K562 (cell line): ENCODE measurements at regions not wholly inside any gene's neighbourhood (a gene's known extent, or its start where the extent isn't known, plus 50 kb on each side); places are given as distances from the start of the nearest gene placed in this dataset.

Source experiments
- ATAC-seq: fragments of 200-7000 bp; cut with Tn5 transposase; 3 replicates; pipeline ENCODE4 v1.9.1; 2020; ENCODE audit warnings: moderate library complexity
- BruUV-seq: library from RNA; stranded (reverse); fragments of 400-500 nt; replicated peaks from 2 replicates; lab custom pipeline; 2021; lab: Mats Ljungman, UMichigan
- CTCF ChIA-PET: fragments of 300-600 bp; formaldehyde crosslinking; extraction: SDS; loops from one replicate; lab custom pipeline; 2021; ENCODE audit warnings: low intra/inter-chr PET ratio; lab: Yijun Ruan, JAX
- POLR2A ChIA-PET: fragments of 300-600, 350-650 bp; sonication (Branson Sonifier 250); formaldehyde crosslinking; extraction: SDS; loops from one replicate; lab custom pipeline; 2021; ENCODE audit warnings: antibody characterized with exemption, inconsistent platforms; lab: Yijun Ruan, JAX
- DNase-seq, 4 experiments: peaks; one replicate each; pipeline versions ENCODE4 v3.0.0 to v3.0.0-alpha.2; 2011 to 2018; ENCODE audit warnings: low spot score in 3 of 4, mixed read lengths in 3 of 4; ENCODE audit errors: extremely low read depth in 1 of 4
- FAIRE-seq: peaks from 2 replicates; lab custom pipeline; 2011; peaks lifted over from hg19 to GRCh38; lab: Jason Lieb, UNC
- H2AFZ ChIP-seq: 2 replicates; pipeline ENCODE4 v1.6.0; 2011; ENCODE audit warnings: low read depth, low read length, control low read depth, inconsistent platforms
- H3K27ac ChIP-seq: fragments of 200-600 bp; 3 replicates; pipeline ENCODE4 v1.8.0; 2011; ENCODE audit warnings: low read depth, mild to moderate bottlenecking, control low read depth, inconsistent platforms, low read length, moderate library complexity, mixed read lengths; ENCODE audit errors: extremely low read depth
- H3K27me3 ChIP-seq, 2 experiments: fragments of 300-600 bp in 1 of 2; 2 replicates in 1 of 2; 3 replicates in 1 of 2; pipeline versions ENCODE4 v1.6.0 to v1.8.0; 2011; ENCODE audit warnings: inconsistent platforms in 2 of 2, low read length in 2 of 2, mild to moderate bottlenecking in 1 of 2, mixed read lengths in 1 of 2, moderate library complexity in 1 of 2; ENCODE audit not compliant: control insufficient read depth in 2 of 2, insufficient read depth in 2 of 2
- H3K36me3 ChIP-seq: fragments of 300-600 bp; 3 replicates; pipeline ENCODE4 v1.8.0; 2011; ENCODE audit warnings: mild to moderate bottlenecking, low read length, inconsistent platforms; ENCODE audit not compliant: control insufficient read depth, insufficient read depth
- H3K4me1 ChIP-seq, 2 experiments: fragments of 200-600 bp in 1 of 2; replicated peaks in 1 of 2; 2 replicates in 1 of 2; 3 replicates in 1 of 2; pipeline versions ENCODE4 v1.5.1 to v1.8.0; 2011; ENCODE audit warnings: inconsistent platforms in 2 of 2, low read length in 2 of 2, mild to moderate bottlenecking in 1 of 2, mixed read lengths in 1 of 2, moderate library complexity in 1 of 2; ENCODE audit not compliant: control insufficient read depth in 2 of 2, insufficient read depth in 2 of 2
- H3K4me2 ChIP-seq: 2 replicates; pipeline ENCODE4 v1.6.1; 2011; ENCODE audit warnings: low read length, control low read depth, inconsistent platforms, mixed read lengths; ENCODE audit not compliant: insufficient read depth
- H3K4me3 ChIP-seq: fragments of 200-600 bp; sonication (generic), shearing (Covaris generic); 2 replicates; pipeline ENCODE4 v1.5.1; 2016; ENCODE audit warnings: control low read depth, inconsistent platforms
- H3K79me2 ChIP-seq: fragments of 200-600 bp; 3 replicates; pipeline ENCODE4 v1.8.0; 2011; ENCODE audit warnings: low read length, inconsistent platforms; ENCODE audit not compliant: control insufficient read depth, insufficient read depth
- H3K9ac ChIP-seq, 2 experiments: 2 replicates each; pipeline versions ENCODE4 v1.6.0 to v1.6.1; 2011; ENCODE audit warnings: low read depth in 2 of 2, low read length in 2 of 2, control low read depth in 1 of 2, inconsistent platforms in 1 of 2, mild to moderate bottlenecking in 1 of 2, mixed read lengths in 1 of 2; ENCODE audit not compliant: insufficient read depth in 1 of 2
- H3K9me1 ChIP-seq: one replicate; pipeline ENCODE4 v1.6.0; 2011; ENCODE audit warnings: inconsistent platforms, mild to moderate bottlenecking, low read length, moderate library complexity; ENCODE audit not compliant: control insufficient read depth, insufficient read depth
- H3K9me3 ChIP-seq: replicated peaks from 2 replicates; pipeline ENCODE4 v1.5.1; 2011; ENCODE audit warnings: low read depth, low read length, inconsistent platforms; ENCODE audit not compliant: control insufficient read depth, insufficient read depth
- H4K20me1 ChIP-seq: replicated peaks from 2 replicates; pipeline ENCODE4 v1.6.1; 2011; ENCODE audit warnings: low read length, inconsistent platforms, mixed read lengths; ENCODE audit not compliant: control insufficient read depth, insufficient read depth
- ESRRA ChIP-seq: fragments of 450-650 bp; IDR thresholded peaks from 2 replicates; pipeline ENCODE4 v1.6.1; 2014; ENCODE audit warnings: low read depth, mild to moderate bottlenecking, moderate library complexity, borderline replicate concordance
- NELFE ChIP-seq: IDR thresholded peaks from 2 replicates; pipeline ENCODE4 v1.6.1; 2011; ENCODE audit warnings: mild to moderate bottlenecking; ENCODE audit not compliant: insufficient read depth, insufficient read length
- PCBP1 ChIP-seq: fragments of 200-400 bp; formaldehyde crosslinking; IDR thresholded peaks from 2 replicates; pipeline ENCODE4 v1.6.1; 2018; ENCODE audit warnings: mild to moderate bottlenecking, low read depth, low read length; ENCODE audit not compliant: poor library complexity, severe bottlenecking
- PHF21A ChIP-seq: fragments of 450-650 bp; IDR thresholded peaks from 2 replicates; pipeline ENCODE4 v1.6.1; 2017; ENCODE audit warnings: low read depth, borderline replicate concordance
- POLR2B ChIP-seq: fragments of 450-650 bp; IDR thresholded peaks from 2 replicates; pipeline ENCODE4 v1.6.1; 2018; ENCODE audit warnings: low read depth; ENCODE audit not compliant: partially characterized antibody
- RBBP5 ChIP-seq: fragments of 200-600 bp; sonication (generic); IDR thresholded peaks from 2 replicates; pipeline ENCODE4 v1.6.1; 2012; ENCODE audit warnings: borderline replicate concordance, mild to moderate bottlenecking, low read length, control low read depth, inconsistent platforms; ENCODE audit not compliant: insufficient read depth, poor library complexity, severe bottlenecking
- TBL1XR1 ChIP-seq, 2 experiments: IDR thresholded peaks; 2 replicates each; pipeline ENCODE4 v1.6.1; 2012; ENCODE audit warnings: improper control_type of control experiment in 2 of 2, low read length in 2 of 2, mild to moderate bottlenecking in 1 of 2
- XRCC5 ChIP-seq: fragments of 200-400 bp; formaldehyde crosslinking; IDR thresholded peaks from 2 replicates; pipeline ENCODE4 v1.6.1; 2017; ENCODE audit warnings: low read depth, mild to moderate bottlenecking, low read length
- ZNF239 ChIP-seq: fragments of 250-450 bp; sonication (Bioruptor Pico); IDR thresholded peaks from 2 replicates; pipeline ENCODE4 v1.4.0; 2020; ENCODE audit warnings: mild to moderate bottlenecking
- ZNF551 ChIP-seq: fragments of 250-450 bp; sonication (Bioruptor Pico); IDR thresholded peaks from 2 replicates; pipeline ENCODE4 v1.5.0; 2021; ENCODE audit warnings: mild to moderate bottlenecking, moderate library complexity
- ZNF586 ChIP-seq: fragments of 450-650 bp; formaldehyde crosslinking; conservative IDR thresholded peaks from 2 replicates; pipeline ENCODE4 v1.4.0; 2020; ENCODE audit warnings: mild to moderate bottlenecking, moderate library complexity
- WGBS: fragments of 100-300 bp; shearing (Covaris generic); methylation state at CpG from one replicate; pipeline ENCODE4 v1.1.6; 2016; ENCODE audit warnings: low coverage, mixed read lengths; ENCODE audit not compliant: insufficient coverage; ENCODE audit errors: missing lambda C conversion rate; 5-methylcytosine and 5-hydroxymethylcytosine counted together
- in situ Hi-C: fragments of 300-500 bp; cut with MboI; formaldehyde crosslinking; loops from 4 replicates; pipeline ENCODE4 v1.15.0; 2018; ENCODE audit warnings: inconsistent platforms, mixed read lengths
- intact Hi-C: fragments of 100-400 bp; cut with micrococcal nuclease; formaldehyde crosslinking; loops from 2 replicates; pipeline ENCODE4 v1.14.2; 2022
- TF ChIP-seq, protein P1 (sequence below), 3 experiments: fragments of 200-800 bp in 1 of 3; sonication (Bioruptor generic) in 1 of 3; sonication (generic) in 1 of 3; formaldehyde crosslinking in 1 of 3; IDR thresholded peaks; 2 replicates each; pipeline versions ENCODE4 v1.6.1 to v1.8.0; 2016 to 2022; ENCODE audit warnings: mild to moderate bottlenecking in 2 of 3, missing compliant biosample characterization in 2 of 3, missing genetic modification characterization in 2 of 3, missing genetic modification reagents in 1 of 3

DNA sequence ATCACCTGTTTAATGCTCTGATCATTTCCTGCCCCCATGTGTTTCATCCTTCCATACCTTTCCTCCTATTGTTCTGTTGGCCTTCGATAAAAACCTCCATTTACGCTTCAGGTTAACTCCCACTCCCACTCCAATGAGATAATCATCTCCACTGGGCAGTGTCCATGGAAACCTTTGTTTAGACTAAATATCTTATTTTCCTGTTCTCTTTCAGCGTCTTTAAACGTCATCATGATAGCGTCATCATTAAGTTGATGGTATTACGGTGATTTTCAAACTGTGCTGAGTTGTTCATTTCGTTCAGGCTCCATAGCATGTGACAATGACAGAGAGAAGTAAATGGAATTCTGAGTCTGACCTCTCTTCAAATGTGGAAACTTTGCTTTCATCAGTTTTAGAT, 970.5 kb upstream of the SLC35B3 start (continued):
- TF ChIP-seq ZNF551 (CRISPR knock-in tag) (no peak), POLR2B (no peak), XRCC5 (no peak)
- TF ChIP-seq, all 486 proteins: peak for 0

DNA sequence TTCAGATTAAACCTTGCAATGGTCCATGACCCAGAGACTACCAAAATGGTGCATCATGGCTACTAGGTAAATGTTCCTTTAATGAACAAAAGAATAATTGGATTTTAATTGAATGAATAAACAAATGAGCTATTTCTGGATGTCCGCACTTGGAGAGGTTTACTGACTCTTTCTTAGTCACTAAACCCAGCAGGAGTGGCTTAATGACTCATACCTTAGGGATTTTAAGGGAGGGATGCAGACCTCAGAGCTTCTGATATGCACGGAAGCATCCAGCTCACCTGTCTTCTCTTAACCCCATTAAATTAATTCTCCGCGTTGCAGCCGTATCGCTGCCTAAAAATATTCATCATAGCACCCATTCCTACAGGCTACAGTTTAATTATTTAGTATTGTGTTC, 970.0 kb upstream of the SLC35B3 start:
- Histone ChIP-seq H3K9me1 (no peaks in the 10 kb centered on the region), H3K9me3 (no peaks in the 10 kb centered on the region; the same call in 1 of the 2 replicates), H3K79me2 (no peaks in the 10 kb centered on the region), H3K4me1 (no peaks in the 10 kb centered on the region), H3K36me3 (no peaks in the 10 kb centered on the region), H3K4me2 (no peak overlapping the region), H2AFZ (no peak overlapping the region), H3K9ac (no peak overlapping the region), H4K20me1 (no peaks in the 10 kb centered on the region), H3K4me3 (no peak overlapping the region), H3K27ac (no peak overlapping the region), H3K27me3 (no peaks in the 10 kb centered on the region)
- no peak for TF ChIP-seq PHF21A
- no peak for TF ChIP-seq PCBP1
- TF ChIP-seq ZNF239 (CRISPR knock-in tag), result no peak
- TF ChIP-seq ESRRA, result no peak
- TF ChIP-seq RBBP5, result no peak
- TF ChIP-seq, protein P1, sequence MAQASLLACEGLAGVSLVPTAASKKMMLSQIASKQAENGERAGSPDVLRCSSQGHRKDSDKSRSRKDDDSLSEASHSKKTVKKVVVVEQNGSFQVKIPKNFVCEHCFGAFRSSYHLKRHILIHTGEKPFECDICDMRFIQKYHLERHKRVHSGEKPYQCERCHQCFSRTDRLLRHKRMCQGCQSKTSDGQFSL (CRISPR knock-in tag; IDR thresholded peaks at IDR 0.05), result no peak
- TF ChIP-seq, protein P1 (tag; IDR thresholded peaks at IDR 0.05), result no peak
- TF ChIP-seq ZNF586 (CRISPR knock-in tag), result no peak
- TF ChIP-seq NELFE, result no peak
- TF ChIP-seq TBL1XR1 (IDR thresholded peaks at IDR 0.05; ENCODE audit: low read length in 2 of 2), result no peak
- ChIA-PET POLR2A (no interaction called here), CTCF (no interaction called here)
- no TSS peak for BruUV-seq
- in situ Hi-C loops, result no loop called here
- no peak for FAIRE-seq
- intact Hi-C loops, result no loop called here
- DNase-seq, result no peak
- no peak for ATAC-seq
- WGBS, result 3% methylated on average over 6 of the region's 6 CpGs
